ENCODE measurements at regions not wholly inside any gene's neighbourhood (a gene's known extent, or its start where the extent isn't known, plus 50 kb on each side); places are given as distances from the start of the nearest gene placed in this dataset.

- no peaks in the 10 kb centered on the region for H3K4me1 ChIP-seq (ENCODE audit: insufficient read depth)
- H3K27me3 ChIP-seq = no peaks in the 10 kb centered on the region
- H3K27ac ChIP-seq = no peak overlapping the region
- TF ChIP-seq CTCF (IDR thresholded peaks at IDR 0.05) (no peak), EP300 (IDR thresholded peaks at IDR 0.05) (no peak), POLR2A (IDR thresholded peaks at IDR 0.05) (no peak)
- 86 to 91% (median 89%) methylated on average over 5 of the region's 5 CpGs for WGBS, 3 donors
- H3K36me3 ChIP-seq = no peaks in the 10 kb centered on the region
- DNase-seq = no peak
- no peak overlapping the region for H3K4me3 ChIP-seq
- no peaks in the 10 kb centered on the region for H3K9me3 ChIP-seq
- intact Hi-C loops (cut with DNase I) = no loop called here
These were observed 339.7 kb upstream of the FLRT2 start for GRCh38 chr14:85190251-85190650.

GRCh38 chr14:85191986-85192385, 338.0 kb upstream of the FLRT2 start:
- Histone ChIP-seq H3K4me3 (no peak overlapping the region), H3K36me3 (no peaks in the 10 kb centered on the region), H3K27ac (no peak overlapping the region), H3K9me3 (no peaks in the 10 kb centered on the region), H3K27me3 (no peaks in the 10 kb centered on the region), H3K4me1 (ENCODE audit: insufficient read depth) (no peaks in the 10 kb centered on the region)
- TF ChIP-seq CTCF (IDR thresholded peaks at IDR 0.05) (no peak), EP300 (IDR thresholded peaks at IDR 0.05) (no peak), POLR2A (IDR thresholded peaks at IDR 0.05) (no peak)
- intact Hi-C loops (cut with DNase I) = no loop called here
- no peak for DNase-seq

- intact Hi-C loops (cut with DNase I) = no loop called here
- H3K4me3 ChIP-seq = no peak overlapping the region
- no peaks in the 10 kb centered on the region for H3K27me3 ChIP-seq
- no peak overlapping the region for H3K27ac ChIP-seq
- WGBS, 3 donors = 93 to 97% (median 95%) methylated on average over 4 of the region's 4 CpGs
- no peak for TF ChIP-seq EP300 (IDR thresholded peaks at IDR 0.05)
- TF ChIP-seq CTCF (IDR thresholded peaks at IDR 0.05) = no peak
- TF ChIP-seq POLR2A (IDR thresholded peaks at IDR 0.05) = no peak
- DNase-seq = no peak
- H3K4me1 ChIP-seq (ENCODE audit: insufficient read depth) = no peaks in the 10 kb centered on the region
- no peaks in the 10 kb centered on the region for H3K36me3 ChIP-seq
- H3K9me3 ChIP-seq = no peaks in the 10 kb centered on the region
These were observed 334.0 kb upstream of the FLRT2 start for GRCh38 chr14:85195872-85196477.

GRCh38 chr14:85198001-85198400, 331.9 kb upstream of the FLRT2 start:
- intact Hi-C loops (cut with DNase I) = no loop called here
- Histone ChIP-seq H3K4me1 (ENCODE audit: insufficient read depth) (no peaks in the 10 kb centered on the region), H3K9me3 (no peaks in the 10 kb centered on the region), H3K36me3 (no peaks in the 10 kb centered on the region), H3K27ac (no peak overlapping the region), H3K27me3 (no peaks in the 10 kb centered on the region), H3K4me3 (no peak overlapping the region)
- TF ChIP-seq EP300 (IDR thresholded peaks at IDR 0.05) = no peak
- TF ChIP-seq POLR2A (IDR thresholded peaks at IDR 0.05) = no peak
- TF ChIP-seq CTCF (IDR thresholded peaks at IDR 0.05) = no peak
- 72 to 81% (median 78%) methylated on average over 4 of the region's 4 CpGs for WGBS, 3 donors
- no peak for DNase-seq

All from ovary (tissue), 7 donors.